CD4-positive, alpha-beta T cell treated with Interleukin-10 for 1 hour (primary cell): ENCODE measurements at regions not wholly inside any gene's neighbourhood (a gene's known extent, or its start where the extent isn't known, plus 50 kb on each side); places are given as distances from the start of the nearest gene placed in this dataset.

Experiments used
- DNase-seq: peaks from one replicate; pipeline ENCODE4 v3.0.0-alpha.2; 2020

DNA sequence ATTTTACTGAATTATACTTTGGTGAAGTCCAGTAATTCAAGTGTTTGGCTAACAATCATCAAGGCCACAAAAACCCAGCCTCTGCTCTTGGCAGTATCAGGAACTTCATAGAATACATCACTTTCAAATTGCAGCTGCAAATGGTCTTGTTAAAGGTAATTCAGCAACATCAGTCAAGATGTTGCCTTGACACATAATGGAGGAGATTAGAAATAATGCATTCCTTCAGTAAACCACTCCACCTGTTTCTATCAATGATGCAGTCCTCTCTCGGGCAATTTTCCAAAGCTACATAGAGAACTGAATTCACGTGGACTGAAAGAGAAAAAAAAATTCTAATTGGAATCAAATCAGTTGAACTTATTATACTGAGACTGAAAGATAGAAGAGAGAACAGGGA lies 279.3 kb downstream of the VGLL3 start:
- no peak for DNase-seq

DNA sequence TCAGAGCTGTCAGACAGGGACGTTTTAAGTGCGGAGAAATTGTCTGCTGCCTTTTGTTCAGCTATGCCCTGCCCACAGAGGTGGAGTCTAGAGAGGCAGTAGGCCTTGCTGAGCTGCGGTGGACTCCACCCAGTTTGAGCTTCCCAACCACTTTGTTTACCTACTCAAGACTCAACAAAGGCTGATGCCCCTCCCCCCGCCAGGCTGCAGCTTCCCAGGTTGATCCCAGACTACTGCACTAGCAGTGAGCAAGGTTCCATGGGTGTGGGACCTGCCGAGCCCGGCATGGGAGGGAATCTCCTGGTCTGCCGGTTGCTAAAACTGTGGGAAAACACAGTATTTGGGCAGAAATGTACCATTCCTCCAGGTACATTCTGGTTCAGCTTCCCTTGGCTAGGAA lies 282.1 kb downstream of the VGLL3 start:
- DNase-seq, result no peak

DNA sequence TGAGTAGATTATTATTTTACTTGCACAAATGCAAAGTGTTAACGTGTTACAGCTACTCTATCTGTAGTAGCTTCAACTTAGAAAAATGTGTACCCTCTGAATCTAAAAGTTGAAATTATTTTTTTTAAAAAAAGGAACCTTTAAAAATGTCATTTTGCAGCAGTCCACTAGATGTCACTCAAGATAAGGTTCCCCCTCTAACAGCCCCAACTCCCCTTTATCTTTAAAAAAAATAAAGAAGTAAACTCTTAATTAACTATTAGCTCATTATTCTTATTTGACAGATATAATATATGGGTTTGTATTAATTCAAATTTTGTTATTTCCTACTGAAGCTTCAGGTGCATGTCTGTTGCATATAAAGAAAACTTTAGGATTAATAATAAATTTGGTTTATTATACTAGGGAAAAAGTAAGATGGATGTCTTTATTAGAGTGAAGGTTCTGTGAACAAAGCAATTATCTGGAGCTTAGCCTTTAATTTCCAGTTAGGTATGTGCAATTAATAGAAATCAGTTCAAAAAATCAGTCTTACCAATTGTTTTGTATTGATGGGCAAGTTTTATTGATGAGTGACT lies 288.5 kb downstream of the VGLL3 start:
- no peak for DNase-seq

DNA sequence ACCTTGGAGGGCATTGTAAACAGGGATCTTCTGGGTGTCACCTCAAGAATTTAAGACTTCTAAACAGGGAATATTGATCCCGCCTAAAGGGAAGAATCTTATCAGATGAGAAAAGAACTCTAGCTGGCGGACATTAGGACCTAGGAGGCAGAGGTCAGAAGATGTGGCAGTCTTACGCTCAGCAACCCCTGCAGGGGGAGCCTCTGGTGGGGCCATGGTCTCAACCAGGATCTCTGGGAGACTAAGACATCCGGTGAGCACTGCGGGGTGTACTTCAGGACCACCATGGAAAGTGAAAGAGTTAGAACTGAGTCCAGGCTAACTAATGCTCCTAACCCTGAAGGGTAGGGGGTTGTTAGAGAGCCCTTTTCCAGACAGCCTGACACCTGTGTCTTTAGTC lies 295.2 kb downstream of the VGLL3 start:
- no peak for DNase-seq

DNA sequence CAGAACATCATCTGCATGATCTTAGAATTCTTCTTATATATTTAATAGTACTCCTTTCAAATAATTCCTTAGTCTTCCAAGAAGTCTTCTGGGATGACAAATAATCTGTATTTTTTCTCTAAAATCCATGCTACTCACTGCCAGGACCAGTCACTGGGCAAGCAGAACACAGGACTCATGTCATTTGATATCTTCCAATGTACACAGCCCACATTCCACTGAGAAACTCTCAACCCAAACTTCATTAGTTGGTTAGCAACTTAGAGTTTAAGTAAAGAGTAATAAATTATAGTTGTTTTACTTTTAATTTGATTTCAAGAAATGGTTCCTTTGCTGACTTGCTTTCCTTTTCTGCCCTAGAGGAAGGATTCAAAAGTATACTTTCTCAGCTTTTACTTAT lies 317.0 kb downstream of the VGLL3 start:
- no peak for DNase-seq

DNA sequence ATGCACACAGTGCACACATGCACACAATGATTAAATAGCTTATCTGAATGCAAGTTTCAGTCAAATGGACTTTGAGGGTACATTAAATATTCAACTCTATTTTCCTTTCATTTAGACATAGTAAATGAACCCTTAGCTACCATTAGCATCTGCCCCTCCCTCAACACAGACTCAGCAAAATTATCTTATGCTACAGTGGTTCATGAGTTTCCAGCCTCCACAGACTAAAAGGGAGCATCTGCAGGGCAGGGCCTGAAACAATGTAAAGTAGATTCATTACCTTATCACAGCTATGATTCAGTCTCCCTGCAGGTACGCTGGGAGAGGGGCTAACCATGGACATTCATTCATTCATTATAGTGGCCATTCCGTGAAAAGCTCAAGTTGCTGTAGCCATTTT lies 329.1 kb downstream of the VGLL3 start:
- no peak for DNase-seq

DNA sequence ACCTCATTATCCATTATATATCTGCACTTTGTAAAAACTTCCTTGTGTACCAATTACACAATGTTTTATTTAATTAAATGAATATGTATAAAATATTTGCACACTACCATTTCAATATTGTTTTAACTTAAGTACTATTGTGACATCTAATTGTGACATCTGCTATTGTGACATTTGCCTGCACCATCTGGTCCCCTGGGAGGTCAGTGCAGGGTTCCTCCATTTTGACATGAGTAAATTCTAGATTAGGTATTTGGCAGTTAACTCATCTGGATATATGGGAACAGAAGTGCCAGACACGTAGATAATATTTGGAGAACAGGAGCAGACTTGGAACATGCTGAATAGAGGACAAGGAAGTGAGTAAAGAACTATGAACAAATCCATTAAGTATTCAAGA lies 332.1 kb downstream of the VGLL3 start:
- DNase-seq, result no peak

DNA sequence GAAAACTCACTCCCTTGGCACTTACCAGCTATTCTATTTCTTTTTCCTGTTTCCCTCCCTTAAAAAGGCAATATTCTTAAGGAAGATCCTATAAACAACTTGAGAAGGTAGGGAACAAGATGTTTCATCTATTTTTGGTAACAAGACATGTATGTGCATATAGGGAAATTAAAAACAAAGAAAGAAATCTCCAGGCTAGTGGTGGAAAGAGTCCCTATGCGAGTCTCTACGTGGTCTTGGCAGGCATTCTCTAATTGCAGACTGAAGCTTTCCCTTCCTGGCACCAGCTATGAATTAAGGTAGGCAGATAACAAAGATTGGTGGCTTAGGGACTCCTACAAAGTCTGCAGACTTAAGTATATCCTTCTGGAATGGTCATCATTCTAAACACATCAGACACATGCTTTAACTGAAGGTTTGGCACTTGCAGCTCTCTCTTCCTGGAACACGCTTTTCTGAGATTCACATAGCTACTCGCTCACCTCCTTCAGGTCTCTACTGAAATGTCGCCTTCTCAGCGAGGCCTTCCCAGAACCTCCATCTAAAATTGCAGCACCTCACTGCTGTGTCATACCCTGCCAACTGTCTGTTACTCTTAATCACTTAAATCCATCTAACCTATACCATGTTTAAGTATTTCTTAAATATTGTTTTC lies 336.0 kb downstream of the VGLL3 start:
- no peak for DNase-seq

DNA sequence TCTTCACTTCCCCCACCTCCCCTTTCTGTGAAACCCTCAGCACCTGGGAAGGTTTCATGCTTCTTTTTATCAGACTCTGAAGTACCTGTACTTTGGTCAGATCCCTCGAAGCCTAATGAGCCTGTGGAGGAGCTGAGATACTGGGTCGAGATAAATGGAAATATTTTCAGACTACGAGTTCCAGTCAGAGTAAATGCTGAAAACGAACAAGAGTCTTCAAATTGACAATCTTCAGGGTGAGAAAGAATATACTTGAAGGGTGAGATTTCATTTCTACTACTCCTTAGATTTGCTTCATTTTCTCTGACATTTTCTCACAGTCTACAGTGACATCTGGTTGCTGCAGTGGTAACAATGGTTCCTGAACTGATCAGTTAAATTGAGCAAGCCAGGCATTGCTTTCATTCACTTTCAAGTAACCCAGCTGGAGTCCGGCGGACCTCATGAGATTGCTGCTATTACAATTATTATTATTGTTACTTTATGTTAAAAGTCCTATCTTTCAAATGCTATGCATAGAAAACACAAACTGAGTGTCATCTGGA lies 337.2 kb downstream of the VGLL3 start:
- no peak for DNase-seq

DNA sequence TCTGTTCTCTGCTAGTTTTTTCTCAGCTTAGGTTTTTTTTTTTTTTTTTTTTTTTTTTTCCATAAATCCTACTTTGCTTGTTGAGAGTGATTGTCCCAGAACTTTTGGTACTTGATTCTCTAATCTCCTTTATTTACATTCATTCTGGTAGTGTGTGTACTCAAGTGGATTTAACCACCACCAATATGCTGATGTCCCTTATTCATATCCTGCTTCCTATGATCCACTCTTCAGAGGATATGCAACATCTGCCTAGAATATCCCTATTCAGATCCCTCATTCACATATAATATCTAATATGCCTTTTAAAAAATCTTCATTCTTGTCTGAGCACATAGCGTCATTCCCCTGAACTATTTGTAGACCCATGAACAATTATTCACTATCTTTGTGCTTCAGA lies 342.9 kb downstream of the VGLL3 start:
- no peak for DNase-seq

DNA sequence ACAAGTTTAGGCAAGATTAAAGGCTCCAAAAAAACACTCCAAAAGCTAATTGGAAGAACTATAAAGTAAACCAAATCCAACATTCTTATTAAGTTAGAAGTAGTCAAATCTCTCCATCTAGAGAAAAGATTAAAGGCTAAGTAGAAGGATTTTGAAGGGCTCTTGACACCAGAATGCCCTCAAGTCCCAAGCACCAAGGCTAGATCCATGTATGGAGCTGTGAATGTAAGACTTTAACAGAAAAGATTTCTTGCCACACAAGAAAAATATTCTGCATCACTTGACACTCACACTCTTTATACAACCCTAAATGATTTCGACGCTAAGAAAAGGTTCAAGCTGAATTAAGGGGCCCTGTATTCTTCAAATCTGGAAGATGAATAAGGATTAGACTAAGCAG lies 345.2 kb downstream of the VGLL3 start:
- DNase-seq, result no peak

DNA sequence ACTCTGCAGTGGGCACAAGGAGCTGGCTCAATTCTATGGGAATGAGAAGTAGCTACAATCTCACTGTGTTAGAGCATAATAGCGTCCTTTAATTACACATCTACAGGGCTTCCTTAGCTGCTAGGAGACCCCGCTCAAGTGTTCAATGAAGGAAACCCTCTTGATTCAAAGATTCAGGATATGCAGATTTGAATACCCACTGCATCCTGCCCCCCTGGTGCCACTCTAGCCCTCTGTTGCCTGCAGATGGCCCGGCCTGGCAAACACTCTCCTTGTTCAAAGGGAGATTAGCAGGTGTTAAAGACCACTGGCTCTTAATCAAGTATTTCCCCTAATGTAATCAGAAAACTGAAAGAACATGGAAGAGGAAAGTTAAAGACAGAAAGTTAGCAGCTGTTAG lies 356.6 kb downstream of the VGLL3 start:
- no peak for DNase-seq

DNA sequence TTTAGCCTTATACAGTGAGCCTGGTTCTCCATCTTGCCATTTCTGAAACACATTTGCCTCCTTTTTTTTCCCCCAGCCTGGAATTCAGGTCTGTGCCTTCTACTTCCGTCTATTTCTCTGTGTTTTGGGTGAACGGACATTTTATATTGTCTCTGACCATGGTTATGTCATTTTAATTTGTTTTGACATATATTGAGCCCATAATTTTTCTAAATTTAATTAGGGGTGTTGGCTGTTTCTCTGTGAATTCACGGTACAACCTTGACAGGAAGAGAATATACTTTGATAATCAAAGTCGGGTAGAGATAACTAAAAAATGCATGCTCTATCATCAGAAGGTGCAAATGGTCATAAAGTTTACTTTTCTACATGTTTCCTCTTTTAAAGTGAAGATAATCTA lies 361.4 kb downstream of the VGLL3 start:
- no peak for DNase-seq

DNA sequence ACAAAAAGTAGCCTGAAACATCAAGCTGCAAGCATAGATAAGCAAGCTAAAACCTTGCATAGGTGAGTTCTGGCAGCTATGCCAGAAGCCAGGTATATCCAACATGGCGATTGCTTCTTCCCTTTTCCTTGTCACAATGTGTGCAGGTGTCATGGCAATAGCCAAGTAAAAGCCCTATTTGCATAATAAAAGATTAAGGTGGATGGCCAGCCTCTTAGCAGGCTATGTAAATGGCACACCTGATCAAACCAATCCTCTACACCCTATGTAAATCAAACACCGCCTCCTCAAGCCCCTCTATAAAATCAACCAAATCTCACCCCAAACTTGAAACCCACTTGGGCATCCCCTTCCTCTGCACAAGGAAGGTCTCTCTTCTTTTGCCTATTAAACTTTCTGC lies 366.8 kb downstream of the VGLL3 start:
- no peak for DNase-seq

DNA sequence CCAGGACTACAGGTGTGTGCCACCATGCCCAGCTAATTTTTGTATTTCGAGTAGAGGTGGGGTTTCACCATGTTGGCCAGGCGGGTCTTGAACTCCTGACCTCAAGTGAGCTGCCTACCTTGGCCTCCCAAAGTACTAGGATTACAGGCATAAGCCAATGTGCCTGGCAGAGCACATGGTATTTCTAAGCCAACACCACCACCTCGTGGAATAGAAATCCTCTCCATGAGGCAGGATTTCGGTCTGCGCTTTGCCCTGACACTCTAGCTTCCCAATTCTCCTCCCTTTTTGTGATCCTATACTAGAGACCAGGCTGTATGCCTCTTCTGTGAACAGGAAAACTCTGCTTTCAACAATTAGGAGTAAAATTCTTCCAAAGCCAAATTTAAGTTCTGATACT lies 372.2 kb downstream of the VGLL3 start:
- no peak for DNase-seq

DNA sequence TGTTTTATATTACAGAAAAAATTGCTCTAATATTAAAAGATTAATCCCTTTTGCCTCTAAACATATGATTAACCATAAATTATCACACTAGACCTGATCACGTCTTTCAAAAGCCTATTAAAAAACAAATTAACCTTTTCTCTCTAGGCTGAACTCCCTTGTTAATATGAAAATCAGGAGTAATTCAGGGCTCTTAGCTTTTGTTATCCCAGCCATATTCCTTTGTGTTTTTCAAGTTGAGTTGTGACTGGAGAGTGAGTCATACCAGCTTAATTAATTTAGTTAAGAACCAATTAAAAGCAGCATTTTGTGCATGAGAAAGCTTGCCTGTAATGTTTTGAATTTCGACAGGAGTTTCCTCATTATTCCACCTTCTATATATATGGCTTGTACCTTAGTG lies 385.8 kb downstream of the VGLL3 start:
- DNase-seq, result no peak

DNA sequence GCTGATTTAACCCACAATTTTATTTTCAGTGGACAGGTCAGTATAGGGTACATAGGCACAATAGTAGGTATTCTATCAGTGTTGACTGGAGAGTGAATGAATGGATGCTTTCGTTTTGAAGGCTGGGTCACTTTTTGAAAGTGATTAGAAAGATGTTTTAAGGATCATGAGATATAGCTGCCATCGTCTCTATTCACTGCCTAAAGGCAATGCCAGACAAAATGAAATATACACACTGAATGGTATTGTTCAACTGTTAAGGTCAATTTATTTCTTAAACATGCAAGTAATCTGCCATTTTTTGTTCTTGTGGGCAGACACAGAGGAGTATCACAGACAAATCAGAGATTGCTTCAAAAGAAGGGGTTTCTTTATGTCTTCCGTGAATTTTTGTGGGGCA lies 395.3 kb downstream of the VGLL3 start:
- DNase-seq, result no peak

DNA sequence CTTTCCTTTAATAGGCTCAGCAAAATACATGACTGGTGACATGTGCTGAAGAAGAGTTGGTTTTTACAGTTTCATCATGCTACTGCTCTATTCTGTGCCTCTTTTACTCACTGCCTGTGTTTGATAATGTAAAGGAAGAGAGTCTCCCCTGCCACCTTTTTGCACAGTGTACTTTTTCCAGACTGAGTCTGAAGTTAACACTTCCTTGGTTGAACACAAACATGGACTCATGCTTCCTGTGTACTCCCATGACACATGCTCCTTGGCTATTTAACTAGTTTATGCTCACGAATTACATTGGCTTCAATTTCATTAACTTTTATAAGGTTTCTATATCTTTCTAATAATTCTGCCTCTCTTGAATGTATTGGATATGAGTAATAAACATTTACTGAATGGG lies 396.1 kb downstream of the VGLL3 start:
- no peak for DNase-seq

DNA sequence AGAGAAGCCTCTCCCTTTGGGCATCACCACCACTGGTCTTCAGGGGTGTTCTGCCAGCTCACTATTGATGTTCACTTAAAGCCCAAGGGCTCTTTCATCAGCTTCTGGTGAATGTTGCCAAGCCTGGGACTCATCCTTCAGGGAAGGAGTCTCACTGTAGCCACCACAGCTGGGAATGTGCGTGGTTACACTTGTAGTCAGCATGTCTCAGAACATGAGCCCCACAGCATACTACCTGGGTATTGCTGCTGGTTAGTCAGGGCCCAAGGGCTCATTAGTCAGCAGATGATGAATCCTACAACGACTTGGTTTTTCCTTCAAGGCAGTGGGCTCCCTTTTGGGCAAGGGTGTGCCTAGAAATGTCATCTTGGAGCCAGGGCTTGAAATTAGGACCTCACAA lies 412.9 kb downstream of the VGLL3 start:
- no peak for DNase-seq

DNA sequence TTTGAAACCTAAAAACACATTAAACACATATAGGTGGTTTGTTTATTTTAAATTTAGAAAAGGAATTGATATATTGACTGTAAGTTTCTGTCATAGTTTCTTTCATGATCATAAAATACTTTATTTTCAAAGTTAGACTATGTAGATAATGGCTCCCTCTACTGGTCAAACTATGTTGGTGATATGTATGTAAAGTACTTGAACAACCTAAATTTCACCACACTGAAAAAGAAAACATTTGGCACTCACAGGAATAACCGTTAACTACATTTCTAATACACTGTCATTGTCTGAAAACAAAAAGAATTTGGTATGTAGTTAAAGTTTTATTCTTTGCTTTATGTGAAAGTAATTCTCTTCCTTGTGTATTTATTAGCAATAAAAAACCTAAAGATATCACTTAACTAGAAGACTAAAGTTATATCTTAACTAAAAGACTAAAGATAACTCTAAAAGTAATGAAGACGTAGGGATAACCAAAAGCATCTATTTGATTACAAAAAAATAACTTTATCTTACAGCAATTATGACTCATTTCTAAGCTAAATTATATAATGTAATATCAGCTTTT lies 427.5 kb downstream of the VGLL3 start:
- peak; percentile 1 for DNase-seq

DNA sequence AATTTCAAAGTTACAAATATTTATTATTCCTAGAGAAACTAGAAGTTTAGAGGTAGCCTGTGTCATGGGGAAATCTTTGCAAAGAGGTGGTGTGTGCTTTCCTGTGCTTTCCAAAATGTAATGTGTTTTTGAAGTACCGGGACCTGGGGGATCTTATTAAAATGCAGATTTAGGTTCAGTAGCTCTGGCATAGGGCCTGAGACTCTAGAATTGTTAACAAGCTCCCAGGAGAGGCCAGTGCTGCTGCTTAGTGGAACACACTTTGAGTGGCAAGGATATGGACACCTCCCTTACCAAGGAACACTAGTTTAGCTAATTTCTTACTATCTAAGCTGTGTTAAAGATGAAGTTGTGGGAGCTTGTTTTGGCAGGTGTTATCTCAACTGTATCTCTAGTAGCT lies 428.9 kb downstream of the VGLL3 start:
- no peak for DNase-seq

DNA sequence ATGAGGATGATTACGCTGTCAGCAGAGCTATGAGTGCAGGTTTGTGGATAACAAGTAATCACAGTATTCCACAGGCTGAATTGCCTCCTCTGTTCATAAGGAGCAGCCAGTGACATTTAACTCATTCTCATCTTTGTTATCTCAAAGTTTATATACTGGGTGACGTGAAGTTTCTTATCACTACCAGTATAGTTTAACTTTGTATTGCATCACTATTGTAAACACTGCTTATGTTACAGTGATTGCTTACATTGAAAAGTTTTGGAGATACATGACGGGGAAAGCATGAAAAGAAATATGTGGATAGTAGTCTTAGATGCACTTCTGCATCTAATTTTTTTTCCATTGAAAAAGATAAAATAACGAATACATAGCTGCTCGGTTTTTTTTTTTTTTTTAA lies 429.7 kb downstream of the VGLL3 start:
- DNase-seq, result no peak

DNA sequence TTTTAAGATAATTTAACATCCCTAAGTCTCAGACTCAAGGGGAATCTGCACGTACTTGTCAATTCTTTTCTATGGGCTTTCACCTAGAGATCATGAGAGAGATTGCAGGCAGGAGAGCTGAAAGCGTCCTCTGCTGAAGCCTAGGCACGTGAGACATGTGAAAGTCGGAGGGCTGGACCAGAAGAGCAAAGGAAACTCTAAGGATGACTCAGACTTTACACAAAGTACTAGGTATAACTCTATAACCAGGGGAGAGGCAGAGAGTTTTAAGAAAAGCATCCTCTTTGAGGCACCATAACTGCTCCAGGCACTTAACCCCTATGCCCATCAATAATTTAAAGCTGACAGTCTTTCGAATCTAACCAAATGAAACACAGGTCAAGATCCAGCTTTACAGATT lies 436.6 kb downstream of the VGLL3 start:
- DNase-seq, result no peak

DNA sequence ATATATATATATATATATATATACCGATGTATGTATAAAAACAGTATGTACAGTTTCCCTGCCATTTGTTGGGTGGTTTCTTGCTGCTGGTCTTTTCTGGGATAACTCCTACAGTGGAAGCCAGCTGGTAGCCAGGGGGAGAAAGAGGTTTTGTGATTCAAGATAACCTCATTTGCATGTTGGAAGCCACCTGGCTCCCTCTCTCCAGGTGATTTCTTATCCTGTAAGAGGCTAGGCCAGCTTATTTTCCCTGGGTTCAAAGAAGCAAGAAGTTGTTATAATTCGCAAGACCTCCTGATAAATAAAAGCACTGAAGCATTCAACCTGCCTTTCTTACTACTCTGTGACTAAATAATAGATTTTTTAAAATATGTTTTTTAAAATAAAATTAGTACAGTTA lies 443.3 kb downstream of the VGLL3 start:
- no peak for DNase-seq

DNA sequence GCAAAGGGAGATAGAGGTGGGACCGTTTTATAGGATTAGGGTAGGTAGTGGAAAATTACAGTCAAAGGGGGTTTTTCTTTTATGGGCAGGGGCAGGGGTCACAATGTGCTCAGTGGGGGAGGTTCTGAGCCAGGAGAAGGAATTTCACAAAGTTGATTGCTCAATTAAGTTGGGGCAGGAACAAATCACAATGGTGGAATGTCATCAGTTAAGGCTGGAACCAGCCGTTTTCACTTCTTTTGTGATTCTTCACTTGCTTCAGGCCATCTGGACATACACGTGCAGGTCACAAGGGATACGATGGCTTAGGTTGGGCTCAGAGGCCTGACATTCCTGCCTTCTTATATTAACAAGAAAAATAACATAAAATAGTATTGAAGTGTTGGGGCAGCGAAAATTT lies 453.8 kb downstream of the VGLL3 start:
- no peak for DNase-seq
